HG03575 (cell line): ENCODE measurements at regions not wholly inside any gene's neighbourhood (a gene's known extent, or its start where the extent isn't known, plus 50 kb on each side); places are given as distances from the start of the nearest gene placed in this dataset.
"Not testable (repeated sequence)": the region's sequence is repeated elsewhere in the genome, so short reads cannot be mapped to it uniquely, and the experiment has no call there.

Source experiments
- ATAC-seq: cut with Tn5 transposase; IDR thresholded peaks from one replicate; pipeline ENCODE4 v1.9.1; 2021; ENCODE audit not compliant: unreplicated experiment, insufficient number of reproducible peaks, low FRiP score; ENCODE audit errors: extremely low read depth

DNA sequence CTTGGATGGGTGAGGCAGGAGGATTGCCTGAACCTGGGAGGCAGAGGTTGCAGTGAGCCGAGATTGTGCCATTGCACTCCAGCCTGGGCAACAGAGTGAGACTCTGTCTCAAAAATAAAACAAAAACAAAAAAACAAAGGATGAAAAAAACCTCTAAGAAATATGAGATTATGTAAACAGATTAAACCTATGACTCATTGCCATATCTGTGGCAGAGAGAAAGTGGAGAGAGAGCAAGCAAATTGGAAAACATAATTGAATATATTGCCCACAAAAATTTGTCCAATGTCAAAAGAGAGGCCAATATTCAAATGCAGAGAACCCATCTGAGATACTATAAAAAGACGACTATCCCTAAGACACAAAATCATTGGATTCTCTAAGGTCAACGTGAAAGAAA lies 1106.0 kb downstream of the OTOL1 start:
- no peak for ATAC-seq

DNA sequence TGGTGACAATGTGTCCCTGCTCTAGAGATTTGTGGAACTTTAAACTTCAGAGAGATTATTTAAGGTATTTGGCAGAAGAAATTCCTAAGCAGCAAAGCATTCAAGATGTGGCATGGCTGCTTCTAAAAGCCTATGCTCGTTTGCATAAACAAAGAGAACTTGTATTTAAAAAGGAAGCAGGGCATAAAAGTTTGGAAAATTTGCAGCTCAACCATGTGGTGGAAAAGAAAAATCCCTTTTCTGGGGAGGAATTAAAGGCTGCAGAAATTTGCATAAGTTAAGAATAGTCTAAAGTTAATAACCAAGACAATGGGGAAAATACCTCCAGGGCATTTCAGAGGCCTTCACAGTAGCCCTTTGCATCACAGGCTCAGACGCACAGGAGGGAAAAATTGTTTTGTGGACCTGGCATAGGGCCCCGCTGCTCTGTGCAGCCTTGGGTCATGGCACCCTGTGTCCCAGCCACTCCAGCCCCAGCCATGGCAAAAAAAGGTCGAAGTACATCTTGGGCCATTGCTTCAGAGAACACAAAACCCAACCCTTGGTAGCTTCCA lies 1109.1 kb downstream of the OTOL1 start:
- ATAC-seq, result no peak

DNA sequence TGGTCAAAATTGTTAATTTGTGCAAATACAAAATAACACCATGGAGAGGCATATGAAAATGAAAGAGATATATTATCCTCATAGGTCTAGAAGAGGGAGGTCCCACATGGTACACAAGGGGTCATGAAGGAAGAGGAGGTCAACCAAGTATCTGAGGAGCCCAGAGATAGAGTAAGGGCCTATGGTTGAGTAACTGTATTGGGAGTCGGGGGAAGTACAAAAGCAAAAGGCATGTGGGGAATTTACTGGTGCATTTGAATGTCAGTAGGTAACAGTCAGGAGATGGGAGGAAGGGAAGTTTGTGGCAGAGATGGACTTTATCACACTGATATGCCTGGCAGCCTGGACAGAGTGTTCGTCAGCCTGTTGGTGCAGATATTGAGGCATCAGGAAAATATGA lies 1113.7 kb downstream of the OTOL1 start:
- ATAC-seq, result no peak

DNA sequence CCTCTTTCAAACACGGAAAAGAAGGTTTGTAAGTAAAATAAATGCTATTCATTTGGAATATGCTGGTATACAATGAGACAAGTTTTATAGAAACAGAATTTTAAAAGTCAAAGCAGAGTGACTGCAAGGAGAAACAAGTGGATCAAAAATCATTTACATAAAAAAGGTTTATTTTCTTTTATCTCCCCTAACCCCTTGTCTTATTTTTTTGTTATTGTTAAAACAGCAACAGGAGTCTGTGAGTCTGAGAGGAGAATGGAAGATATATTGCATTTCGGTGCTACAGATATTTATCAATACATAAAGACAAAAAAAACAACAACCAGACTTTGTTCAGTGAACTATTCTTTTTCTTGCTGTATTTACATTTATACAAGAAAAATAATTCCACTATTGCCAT lies 1116.4 kb downstream of the OTOL1 start:
- ATAC-seq, result no peak

DNA sequence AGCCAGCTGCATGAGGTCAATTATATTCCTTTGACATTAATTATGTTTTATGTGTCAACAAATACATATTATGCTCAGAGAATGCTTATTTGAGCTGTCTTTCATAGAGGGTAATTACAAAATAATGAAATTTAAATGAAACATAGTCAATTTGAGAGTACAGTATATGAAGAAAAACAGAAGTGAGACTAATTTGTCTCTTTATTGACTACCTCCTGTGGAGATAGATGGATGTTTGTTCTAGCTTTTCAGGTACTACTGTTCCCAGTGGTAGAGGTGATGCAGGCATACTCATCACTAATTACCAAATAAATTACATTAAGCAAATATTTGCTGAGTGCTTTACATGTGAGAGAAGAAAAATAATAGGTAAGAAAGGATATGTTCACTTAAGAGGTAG lies 1129.6 kb downstream of the OTOL1 start:
- no peak for ATAC-seq

DNA sequence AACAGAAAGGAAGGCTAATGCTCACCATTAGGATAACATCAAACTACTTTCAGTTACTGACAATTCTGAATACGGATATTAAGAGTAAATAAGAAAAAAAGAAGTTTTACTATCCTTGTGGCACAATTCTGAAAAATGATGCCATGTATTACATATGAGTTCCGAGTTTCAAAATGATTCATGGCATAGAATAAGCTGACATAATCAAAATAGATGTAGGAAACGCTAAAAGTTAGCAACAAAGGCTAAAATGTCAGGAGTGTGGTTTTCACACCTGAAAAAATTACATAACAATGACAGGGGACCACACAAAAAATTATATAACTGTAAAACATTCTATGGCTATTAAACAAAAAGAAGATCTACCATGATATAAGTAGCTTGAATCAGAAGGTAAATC lies 1131.9 kb downstream of the OTOL1 start:
- ATAC-seq, result no peak

DNA sequence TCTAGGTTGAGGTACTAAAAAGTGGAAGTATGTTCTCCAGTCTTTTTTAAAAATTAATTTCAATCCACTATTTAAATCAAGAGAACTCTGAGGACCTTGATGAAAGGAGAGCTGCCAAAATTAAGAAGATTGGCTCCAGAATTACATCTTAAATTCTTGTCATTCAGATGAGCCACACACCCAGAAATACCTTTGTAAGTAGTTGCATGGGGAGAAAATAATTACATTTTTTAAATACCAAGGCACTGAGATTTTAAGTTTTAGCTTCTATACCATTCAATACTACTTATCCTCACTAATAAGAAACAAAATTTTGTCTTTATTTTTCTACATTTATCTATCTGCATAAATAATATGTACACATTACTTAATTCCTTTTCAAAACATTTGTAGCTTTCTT lies 1132.8 kb downstream of the OTOL1 start:
- ATAC-seq, result no peak

DNA sequence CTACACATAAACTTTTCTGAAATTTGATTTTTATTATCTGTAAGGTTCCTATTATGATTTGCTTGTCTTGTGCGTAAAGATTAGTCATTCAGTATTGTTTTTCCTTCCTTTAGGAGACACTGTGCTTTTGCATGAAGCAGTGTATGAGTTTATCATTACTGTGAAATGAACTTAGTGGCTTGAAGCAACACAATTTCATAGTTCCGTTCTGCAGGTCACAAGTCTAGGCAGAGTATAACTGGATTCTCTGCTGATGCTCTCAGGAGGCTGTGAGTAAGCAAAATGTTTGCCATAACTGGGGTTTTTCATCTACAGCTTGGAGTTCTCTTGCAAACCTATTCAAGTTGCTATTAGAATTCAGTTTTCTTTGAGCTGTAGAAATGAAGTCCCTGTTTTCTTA lies 1136.1 kb downstream of the OTOL1 start:
- no peak for ATAC-seq

DNA sequence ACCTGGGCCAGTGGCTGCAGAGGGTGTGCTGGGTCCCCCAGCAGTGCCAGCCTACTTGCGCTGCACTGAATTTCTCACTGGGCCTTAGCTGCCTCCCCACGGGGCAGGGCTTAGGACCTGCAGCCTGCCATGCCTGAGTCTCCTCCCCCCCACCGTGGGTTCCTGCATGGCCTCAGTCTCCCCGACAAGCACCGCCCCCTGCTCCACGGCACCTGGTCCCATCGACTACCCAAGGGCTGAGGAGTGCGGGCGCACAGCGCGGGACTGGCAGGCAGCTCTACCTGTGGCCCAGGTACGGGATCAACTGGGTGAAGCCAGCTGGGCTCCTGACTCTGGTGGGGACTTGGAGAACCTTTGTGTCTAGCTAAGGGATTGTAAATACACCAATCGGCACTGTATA lies 1143.6 kb downstream of the OTOL1 start:
- ATAC-seq, result not testable (repeated sequence)

DNA sequence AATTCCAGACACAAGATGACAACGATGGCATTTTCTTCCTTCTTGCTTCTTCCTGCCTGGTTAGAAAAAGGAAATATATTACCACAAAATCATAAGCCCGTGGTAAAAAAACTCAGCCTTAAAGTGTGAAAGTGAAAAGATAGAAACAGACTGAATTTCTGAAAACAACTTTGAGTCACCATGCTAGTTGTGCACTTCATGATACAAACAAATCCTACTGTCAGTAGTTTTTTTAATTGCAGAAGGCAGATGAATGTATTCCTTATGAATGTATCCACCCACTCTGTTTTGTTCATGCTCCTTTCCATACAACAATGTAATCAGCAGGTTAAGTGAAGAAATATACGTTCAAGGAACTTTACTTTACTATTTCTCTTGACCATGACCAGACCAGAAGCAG lies 1144.7 kb downstream of the OTOL1 start:
- no peak for ATAC-seq

DNA sequence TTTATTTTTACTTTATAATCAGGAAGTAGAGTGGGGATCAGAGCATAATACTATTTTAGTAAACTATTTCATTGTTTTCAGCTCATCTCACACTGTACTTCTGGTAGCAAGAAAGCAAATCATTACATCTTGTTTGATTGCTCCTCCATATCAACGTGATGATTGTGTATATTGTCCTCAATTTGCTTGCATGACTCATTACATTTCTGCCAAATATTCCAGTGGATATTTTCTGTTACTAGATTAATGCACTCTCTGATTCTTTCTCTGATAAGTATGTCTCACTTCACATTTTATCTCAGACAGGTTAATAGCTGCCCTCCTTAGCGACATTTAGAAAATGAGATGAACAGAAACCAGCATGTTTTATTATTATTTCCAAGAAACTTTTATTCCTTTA lies 1145.3 kb downstream of the OTOL1 start:
- ATAC-seq, result no peak

DNA sequence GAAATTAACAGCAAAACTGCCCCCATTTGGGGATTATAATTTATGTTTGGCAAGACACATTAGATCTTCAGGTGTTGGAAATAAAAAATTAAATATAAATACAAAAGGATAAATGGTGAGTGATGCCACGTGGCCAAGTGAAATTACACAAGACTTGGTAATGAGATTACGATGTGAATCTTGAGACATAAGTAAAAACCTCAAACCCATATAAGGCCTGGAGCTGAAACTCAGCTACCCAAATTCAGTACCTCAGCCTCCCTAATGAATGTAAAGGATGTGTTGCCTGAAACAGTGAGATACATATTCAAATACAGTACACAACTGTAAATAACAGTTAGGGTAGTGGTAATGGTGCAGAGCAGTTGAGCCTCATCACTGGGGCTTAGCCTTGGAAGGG lies 1146.6 kb downstream of the OTOL1 start:
- no peak for ATAC-seq

DNA sequence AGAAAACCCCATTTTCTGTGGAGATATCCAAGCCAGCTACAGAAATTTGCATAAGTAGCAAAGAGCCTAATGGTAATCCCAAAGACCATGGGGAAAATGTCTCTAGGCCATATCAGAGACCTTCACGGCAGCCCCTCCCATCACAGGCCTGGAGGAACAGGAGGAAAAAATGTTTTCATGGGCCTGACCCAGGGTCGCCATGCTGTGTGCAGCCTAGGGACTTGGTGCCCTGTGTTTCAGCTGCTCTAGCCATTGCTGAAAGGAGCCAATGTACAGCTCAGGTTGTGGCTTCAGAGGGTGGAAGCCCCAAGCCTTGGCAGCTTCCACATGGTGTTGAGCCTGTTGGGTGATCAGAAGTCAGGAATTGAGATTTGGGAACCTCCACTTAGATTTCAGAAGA lies 1150.7 kb downstream of the OTOL1 start:
- ATAC-seq, result no peak

DNA sequence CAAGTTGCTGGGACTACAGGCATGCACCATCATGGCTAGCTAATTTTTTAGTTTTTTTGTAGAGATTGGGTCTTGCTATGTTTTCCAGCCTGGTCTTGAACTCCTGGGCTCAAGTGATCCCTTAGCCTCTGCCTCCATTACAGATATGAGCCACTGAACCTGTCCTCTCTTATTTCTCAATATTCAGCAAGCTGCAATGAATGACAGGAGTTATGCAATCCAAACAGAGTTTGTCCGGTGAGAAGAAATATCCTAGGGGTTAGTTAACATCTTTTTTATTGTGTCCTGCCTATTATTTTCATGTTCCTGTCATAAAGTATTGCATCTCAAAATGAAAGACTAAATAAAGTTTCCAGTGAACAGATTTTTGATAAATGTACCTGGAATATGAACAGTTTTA lies 1161.4 kb downstream of the OTOL1 start:
- ATAC-seq, result no peak

DNA sequence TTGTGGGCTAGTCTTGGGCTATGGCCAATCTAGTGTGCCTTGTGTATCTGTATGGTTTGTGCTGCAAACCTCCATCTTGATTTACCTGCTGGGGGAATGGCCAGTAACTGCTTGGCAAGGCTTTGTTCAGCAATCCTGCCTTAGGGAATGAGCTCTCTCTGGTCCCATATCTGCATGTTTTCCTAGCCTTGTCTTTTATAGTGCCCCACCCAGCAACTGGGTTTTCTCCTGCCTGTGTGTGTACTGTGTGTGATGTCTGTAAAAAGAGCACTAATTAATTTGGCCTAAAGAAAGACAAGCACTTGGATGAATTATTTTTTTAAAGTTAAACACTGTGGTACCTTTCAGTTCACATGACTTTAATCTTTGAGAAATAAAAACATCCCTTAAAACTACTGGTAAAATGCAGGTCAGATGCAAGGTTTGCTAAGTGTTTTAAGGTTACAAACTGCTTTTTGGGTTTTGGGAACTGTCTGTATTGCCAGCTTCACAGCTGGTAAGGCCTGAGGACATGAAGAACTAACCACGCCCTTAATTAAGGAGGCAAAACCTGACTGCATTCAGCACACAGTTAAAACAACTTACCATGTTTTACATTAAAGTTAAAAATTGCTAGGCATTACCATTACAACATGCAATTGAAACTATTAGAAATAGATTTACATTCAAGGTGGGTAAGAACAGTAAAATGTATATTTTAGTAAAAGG lies 1169.2 kb downstream of the OTOL1 start:
- ATAC-seq, result no peak

DNA sequence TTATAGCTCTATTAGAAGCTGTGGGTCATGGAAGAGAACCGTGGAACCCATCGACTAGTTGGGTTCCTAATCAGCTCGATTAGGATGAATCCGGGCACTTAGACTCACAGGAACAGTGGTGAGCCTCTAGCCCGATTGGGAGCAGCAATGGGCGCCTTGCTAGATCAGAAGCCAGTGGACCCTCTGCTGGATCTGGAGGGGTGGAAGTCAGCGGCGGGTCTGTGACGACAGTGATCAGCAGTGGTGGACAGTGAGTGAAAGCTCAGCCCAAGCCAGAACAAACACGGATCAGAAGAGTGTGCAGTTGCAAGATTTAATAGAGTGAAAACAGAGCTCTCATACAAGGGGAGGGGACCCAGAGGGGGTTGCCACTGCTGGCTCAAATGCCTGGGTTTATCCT lies 1170.2 kb downstream of the OTOL1 start:
- no peak for ATAC-seq

DNA sequence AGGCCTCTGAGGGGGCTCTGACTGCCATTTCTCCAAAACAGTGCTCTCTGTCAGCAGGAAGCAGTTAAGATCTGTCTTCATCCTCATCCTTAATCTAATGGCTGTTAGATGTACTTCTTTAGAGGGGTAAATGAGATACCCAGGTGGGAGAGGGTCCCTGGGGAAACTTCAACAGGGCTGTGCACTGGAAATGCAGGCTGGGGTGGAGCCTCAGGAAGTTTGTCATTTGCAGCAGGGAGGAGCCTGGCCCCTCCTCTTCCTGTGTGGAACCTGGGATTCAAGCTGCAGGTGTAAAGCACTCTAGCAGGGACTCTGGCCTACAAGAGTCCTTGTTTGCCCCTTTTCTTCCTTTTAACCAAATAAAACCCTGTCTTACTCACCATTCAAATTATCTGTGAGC lies 1173.6 kb downstream of the OTOL1 start:
- ATAC-seq, result no peak

DNA sequence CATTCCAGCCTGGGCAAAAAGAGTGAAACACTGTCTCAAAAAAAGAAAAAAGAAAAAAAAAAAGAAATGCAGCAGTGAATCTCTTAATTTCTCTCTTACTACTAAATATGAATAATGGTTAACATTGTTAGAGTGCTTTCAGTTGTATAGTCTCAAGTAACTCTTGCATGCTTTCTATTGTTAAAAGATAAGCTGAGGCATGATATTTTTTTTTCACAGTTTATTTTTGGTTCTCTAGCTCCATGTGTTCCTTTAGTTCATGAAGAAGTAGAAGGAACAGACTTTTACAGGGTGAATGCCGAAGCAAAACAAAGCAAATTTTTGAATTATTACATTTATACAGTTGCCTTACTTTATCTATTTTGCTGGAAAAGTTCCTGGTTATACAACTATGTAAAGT lies 1180.9 kb downstream of the OTOL1 start:
- no peak for ATAC-seq

DNA sequence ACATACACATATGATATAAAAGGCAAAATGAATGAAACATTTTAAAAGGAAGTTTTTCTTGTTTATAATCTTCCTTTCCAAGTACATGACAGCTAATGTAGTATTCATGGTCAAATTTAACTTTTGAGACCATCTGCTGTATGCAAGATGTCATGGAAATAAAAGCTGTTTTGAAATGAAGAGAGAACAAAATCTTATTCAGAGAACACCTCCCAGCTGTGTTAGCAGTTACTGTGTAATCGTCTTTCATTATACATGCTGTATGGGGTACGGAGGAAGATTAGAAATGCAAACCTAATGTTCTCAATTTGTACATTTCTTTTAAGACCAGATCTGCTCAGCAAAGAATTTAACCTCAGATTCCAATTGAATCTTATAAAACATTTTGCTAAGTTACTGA lies 1182.3 kb downstream of the OTOL1 start:
- no peak for ATAC-seq

DNA sequence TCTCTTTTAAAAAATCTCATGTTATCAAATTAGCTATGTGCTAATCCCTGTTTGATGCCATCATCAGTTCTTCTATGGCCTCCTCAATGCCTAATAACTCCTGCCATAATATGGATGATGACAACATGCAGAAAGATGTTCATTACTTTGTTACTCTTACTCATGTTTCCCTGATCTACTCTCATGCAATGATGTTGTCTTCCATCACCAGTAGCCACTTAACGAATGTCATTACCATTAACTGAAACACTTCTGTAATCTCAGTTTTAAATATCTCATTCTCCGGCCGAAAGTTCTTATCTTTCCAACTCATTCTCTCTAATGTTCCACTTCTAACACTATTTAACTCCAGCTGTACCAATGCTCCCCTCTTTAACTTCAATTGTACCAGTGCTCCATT lies 1187.7 kb downstream of the OTOL1 start:
- ATAC-seq, result no peak

DNA sequence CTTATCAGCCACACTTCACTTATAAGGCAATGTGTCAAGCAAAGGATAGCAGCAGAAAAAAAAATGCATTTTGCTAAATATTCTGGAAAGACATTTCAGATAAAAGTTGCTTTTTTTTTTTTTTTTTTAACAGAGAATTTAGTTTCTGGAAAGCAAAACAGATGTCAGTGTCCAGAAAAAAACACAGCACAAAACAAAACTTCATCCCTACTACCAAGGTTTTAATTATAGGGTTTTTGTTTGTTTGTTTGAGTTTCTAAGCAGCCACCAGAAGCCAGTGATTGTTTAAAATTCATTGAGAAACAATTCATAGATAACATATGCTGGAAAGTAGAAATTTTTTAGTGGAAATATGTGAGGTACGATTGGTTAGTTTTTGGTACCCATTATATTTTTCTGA lies 1202.7 kb downstream of the OTOL1 start:
- ATAC-seq, result no peak
